ENCODE measurements at regions not wholly inside any gene's neighbourhood (a gene's known extent, or its start where the extent isn't known, plus 50 kb on each side); places are given as distances from the start of the nearest gene placed in this dataset.
"Not testable (repeated sequence)": the region's sequence is repeated elsewhere in the genome, so short reads cannot be mapped to it uniquely, and the experiment has no call there.

GRCh38 chr11:22078063-22078462 lies 114.8 kb upstream of the ANO5 start:
- DNase-seq: no peak

DNA sequence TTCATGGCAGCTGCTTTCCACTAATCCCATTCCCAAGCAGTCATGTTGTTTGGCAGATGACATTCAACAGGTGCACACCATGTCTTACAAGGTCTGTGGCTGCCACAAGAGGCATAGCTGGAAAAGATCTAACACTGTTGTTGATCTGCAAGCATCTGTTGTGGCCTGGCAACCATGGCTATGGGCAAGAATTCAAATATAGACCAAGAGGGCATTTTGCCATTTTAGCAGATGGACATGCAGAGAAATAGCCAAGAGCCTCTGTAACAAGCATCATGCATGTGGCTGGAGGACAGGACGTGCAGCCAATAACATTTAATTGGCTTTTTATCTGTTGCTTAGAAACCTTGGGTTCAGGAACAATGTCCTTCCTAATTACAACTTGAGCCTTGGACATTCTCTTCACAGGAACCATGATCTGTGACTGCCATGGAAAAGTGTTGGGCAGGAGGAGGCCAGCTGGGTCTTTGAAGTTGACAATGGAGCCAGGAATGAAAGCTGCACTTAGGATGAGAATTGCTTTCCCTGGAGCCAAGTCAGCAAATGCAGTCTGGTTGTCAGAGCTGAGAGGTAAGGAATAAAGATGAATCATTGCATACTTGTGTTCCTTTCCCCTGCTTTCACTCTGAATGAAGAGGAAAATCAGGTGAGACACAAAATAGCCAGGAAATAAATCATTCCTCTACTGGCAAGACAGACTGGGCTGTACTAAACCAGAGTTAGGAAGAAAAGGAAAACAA lies 113.6 kb upstream of the ANO5 start:
- DNase-seq: peak; percentile 65

- DNase-seq: no peak
Observed at GRCh38 chr11:22082178-22082577, 110.7 kb upstream of the ANO5 start.

GRCh38 chr11:22082788-22083187 lies 110.1 kb upstream of the ANO5 start:
- DNase-seq: no peak

DNA sequence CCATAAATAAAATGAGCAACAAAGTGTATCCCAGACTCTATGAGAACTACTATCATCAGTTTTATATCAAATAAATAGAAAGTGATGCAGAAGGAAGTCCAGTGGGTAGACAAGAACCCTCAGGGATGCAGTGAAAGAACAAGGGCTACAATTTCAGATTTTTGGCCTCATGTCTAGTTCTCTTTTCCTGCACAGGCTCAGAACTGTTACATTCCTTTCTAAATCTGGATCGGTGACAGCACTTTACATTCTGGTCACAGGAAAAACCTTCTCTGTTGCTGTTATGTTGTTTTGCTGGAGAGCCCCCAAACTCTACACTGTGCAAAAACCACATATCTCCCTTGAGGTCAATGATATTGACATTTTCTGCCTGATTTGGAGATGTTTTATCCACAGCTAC lies 108.8 kb upstream of the ANO5 start:
- DNase-seq: no peak

DNA sequence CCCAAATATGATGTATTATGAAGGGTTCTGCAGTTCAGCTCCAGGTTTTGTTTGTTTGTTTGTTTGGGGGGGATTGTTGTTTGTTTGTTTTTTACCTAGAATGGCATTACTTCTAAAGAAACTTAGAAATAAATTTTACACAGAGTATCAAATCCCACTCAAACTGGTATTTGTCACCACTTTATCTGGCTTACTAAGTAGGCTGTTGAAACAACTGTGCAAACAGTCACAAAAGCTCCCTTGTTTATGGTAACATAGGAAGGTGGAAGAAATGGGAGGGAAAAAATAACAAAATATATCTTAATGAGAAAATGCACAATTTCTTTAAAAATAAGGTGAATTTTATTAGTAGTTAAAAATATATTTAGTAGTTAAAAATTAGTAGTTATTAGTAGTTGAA lies 108.3 kb upstream of the ANO5 start:
- no peak for DNase-seq

DNA sequence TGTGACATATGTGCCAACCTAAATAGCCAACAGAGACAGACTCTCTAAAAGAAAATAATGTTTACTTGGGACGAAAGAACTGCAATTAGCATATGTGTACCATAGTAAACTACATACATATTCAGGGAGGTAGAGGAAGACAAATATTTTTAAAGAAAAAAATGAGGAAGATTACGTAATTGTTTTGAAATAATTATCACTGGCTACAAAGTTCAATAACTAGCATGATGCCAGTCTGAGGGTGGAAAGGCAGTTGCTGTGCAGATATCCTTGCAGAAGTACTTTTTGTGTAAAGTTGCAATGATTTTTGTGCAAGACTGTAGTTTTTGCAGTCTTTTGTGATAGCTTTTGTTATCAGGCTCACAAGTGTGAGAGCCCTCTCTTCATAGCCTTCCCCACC lies 103.3 kb upstream of the ANO5 start:
- no peak for DNase-seq

DNA sequence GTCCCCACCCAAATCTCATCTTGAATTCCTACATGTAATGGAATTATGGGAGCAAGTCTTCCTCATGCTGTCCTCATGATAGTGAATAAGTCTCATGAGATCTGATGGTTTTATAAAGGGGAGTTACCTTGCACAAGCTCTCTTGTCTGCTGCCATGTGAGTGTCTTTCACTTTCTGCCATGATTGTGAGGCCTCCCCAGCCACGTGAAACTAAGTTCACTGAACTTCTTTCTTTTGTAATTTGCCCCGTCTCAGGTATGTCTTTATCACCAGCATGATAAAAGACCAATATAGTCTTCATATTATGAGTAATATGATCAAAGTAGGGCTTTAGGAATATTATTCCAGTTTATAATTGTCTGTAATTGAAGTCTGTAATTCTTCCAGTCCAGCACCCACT lies 86.3 kb upstream of the ANO5 start:
- DNase-seq: no peak

DNA sequence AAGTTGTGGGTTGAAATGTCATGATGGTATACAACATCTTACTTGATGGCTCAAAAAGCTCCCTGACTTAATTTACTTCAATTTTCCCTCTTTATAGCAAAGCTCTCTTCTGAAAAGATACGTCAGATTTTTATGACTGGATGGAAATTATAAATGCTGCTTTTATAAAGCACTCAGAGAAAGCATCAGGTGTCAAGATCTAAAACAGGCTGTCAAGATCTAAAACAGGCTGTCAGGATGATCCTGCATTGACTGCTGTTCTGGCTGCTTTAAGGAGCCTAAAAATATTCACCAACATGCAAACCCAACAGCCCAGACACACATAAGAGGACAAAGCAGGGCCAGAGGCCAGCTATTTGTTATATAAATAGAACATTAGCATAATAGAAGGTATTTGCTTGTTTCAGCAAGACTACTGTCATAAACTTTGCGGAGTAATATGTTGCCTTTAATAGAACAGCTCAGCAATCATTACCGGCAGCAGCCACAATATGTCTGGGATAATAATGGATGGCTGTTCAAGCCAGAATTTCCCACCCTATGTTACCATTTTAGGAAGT lies 77.3 kb upstream of the ANO5 start:
- DNase-seq: no peak

DNA sequence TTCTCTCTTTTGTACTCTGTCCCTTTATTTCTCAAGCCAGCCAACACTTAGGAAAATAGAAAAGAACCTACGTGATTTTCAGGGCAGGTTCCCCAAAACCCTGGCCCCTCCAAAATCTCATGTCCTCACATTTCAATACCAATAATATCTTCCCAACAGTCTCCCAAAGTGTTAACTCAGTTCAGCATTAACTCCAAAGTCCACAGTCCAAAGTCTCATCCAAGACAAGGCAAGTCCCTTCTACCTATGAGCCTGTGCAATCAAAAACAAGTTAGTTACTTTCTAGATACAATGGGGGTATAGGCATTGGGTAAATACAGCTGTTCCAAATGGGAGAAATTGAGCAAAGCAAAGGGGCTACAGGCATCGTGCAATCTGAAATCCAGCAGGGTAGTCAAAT lies 64.9 kb upstream of the ANO5 start:
- DNase-seq: not testable (repeated sequence)

GRCh38 chr11:22130462-22131053 lies 62.3 kb upstream of the ANO5 start:
- no peak for DNase-seq

DNA sequence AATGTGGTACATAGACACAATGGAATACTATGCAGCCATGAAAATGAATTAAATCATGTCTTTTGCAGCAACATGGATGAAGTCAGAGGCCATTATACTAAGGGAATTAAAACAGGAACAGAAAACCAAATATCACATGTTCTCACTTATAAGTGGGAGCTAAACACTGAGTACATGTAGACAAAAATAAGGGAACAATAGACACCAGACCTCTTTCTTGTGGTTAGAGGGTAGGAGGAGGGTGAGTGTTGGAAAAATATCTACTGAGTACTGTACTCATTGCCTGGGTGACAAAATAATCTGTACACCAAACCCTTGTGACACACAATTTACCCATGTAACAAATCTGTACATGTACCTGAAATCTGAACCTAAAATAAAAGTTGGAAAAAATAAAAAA lies 59.1 kb upstream of the ANO5 start:
- DNase-seq: no peak

- DNase-seq: no peak
Observed at GRCh38 chr11:22138264-22138663, 54.6 kb upstream of the ANO5 start.

Data from DMS 273 treated with DMSO at 0.1 percent for 48 hours (cell line).